GM12864 (cell line): ENCODE measurements at regions not wholly inside any gene's neighbourhood (a gene's known extent, or its start where the extent isn't known, plus 50 kb on each side); places are given as distances from the start of the nearest gene placed in this dataset.
"Not testable (repeated sequence)": the region's sequence is repeated elsewhere in the genome, so short reads cannot be mapped to it uniquely, and the experiment has no call there.

Experiments used
- DNase-seq: peaks from one replicate; pipeline ENCODE4 v3.0.0-alpha.2; 2011; ENCODE audit warnings: low read depth
- H3K4me3 ChIP-seq: 2 replicates; pipeline ENCODE4 v1.5.1; 2011; ENCODE audit warnings: mild to moderate bottlenecking, low read depth, low read length, control low read depth
- CTCF ChIP-seq: IDR thresholded peaks from 2 replicates; pipeline ENCODE4 v1.5.1; 2011; ENCODE audit warnings: low read depth, mild to moderate bottlenecking, moderate library complexity, low read length, control low read depth, inconsistent platforms; ENCODE audit errors: missing control alignments

- H3K4me3 ChIP-seq = no peak overlapping the region
- DNase-seq = no peak
- TF ChIP-seq CTCF = no peak
Observed at GRCh38 chrX:46324166-46324565, 221.1 kb downstream of the ZNF674 start.

DNA sequence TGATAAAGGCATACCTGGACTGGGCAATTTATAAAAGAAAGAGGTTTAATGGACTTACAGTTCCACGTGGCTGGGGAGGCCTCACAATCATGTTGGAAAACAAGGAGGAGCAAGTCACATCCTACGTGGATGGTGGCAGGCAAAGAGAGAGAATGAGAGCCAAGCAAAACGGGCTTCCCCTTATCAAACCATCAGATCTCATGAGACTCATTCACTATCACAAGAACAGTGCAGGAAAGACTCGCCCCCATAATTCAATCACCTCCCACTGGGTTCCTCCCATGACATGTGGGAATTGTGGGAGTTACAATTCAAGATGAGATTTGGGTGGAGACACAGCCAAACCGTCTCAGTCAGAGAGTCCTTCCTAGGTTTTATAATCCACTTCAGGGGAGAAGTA is 222.3 kb downstream of the ZNF674 start:
- DNase-seq, H3K4me3 ChIP-seq: not testable (repeated sequence)

DNA sequence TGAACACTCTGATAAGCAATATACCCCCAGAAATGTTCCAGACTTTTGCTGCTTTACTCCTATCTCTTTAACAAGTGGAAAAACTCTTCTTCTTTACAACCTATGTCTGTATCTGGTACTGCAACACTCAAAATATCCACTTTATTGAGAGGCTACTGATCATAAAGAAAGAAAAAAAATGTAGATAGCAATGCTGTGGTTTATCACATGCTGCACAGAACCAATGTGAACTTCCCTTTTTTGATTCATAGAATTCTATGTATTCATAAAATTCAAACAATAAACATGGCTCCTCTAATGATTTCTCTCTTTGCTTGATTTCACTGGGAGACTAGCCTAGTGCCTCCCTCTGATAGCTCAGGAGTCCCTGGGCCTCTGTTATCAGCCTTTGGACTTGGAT is 223.5 kb downstream of the ZNF674 start:
- TF ChIP-seq CTCF = no peak
- H3K4me3 ChIP-seq = no peak overlapping the region
- no peak for DNase-seq

- no peak overlapping the region for H3K4me3 ChIP-seq
- no peak for TF ChIP-seq CTCF
Observed at GRCh38 chrX:46319750-46320149, 225.5 kb downstream of the ZNF674 start.

GRCh38 chrX:46318551-46318950 is 226.7 kb downstream of the ZNF674 start:
- no peak overlapping the region for H3K4me3 ChIP-seq
- TF ChIP-seq CTCF = no peak
- no peak for DNase-seq

More at GRCh38 chrX:46319750-46320149, 225.5 kb downstream of the ZNF674 start:
- no peak for DNase-seq

- DNase-seq = no peak
- no peak overlapping the region for H3K4me3 ChIP-seq
- TF ChIP-seq CTCF = no peak
Observed at GRCh38 chrX:46317163-46317562, 228.1 kb downstream of the ZNF674 start.

GRCh38 chrX:46311581-46312120 is 233.6 kb downstream of the ZNF674 start:
- DNase-seq = no peak
- no peak for TF ChIP-seq CTCF
- no peak overlapping the region for H3K4me3 ChIP-seq
